ENCODE measurements at regions not wholly inside any gene's neighbourhood (a gene's known extent, or its start where the extent isn't known, plus 50 kb on each side); places are given as distances from the start of the nearest gene placed in this dataset.

DNA sequence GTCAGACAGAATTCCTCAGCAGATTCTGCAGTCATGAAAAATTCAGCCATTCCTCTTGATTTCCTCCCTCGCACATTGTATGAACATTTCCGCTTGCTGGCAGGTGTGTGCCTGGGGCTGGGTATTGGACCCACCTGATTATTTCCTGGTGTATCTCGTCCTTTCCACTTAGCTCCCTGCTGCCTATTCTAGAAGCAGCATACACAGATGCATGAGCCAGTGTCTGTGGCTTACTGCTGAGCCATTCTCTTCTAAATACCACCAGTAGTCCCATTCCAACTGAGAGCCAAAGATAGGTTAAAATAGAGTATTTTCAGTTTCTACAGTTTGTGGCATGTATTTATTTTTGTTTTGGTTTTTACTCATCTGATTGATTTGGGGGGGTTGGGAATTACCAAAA, 270.1 kb upstream of the AKR1E2 start:
- Histone ChIP-seq H3K4me1 (no peaks in the 10 kb centered on the region), H3K4me3 (no peak overlapping the region), H3K9me3 (no peaks in the 10 kb centered on the region), H3K27ac (no peak overlapping the region), H3K36me3 (ENCODE audit: low read depth, missing control alignments) (no peaks in the 10 kb centered on the region), H3K27me3 (no peaks in the 10 kb centered on the region)
- DNase-seq = no peak
- TF ChIP-seq POLR2A (IDR thresholded peaks at IDR 0.05) = no peak
- TF ChIP-seq, protein P1, sequence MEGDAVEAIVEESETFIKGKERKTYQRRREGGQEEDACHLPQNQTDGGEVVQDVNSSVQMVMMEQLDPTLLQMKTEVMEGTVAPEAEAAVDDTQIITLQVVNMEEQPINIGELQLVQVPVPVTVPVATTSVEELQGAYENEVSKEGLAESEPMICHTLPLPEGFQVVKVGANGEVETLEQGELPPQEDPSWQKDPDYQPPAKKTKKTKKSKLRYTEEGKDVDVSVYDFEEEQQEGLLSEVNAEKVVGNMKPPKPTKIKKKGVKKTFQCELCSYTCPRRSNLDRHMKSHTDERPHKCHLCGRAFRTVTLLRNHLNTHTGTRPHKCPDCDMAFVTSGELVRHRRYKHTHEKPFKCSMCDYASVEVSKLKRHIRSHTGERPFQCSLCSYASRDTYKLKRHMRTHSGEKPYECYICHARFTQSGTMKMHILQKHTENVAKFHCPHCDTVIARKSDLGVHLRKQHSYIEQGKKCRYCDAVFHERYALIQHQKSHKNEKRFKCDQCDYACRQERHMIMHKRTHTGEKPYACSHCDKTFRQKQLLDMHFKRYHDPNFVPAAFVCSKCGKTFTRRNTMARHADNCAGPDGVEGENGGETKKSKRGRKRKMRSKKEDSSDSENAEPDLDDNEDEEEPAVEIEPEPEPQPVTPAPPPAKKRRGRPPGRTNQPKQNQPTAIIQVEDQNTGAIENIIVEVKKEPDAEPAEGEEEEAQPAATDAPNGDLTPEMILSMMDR (IDR thresholded peaks at IDR 0.05) = no peak
- WGBS, 2 donors = 81 to 91% methylated on average over 3 of the region's 3 CpGs
- intact Hi-C loops (cut with DNase I; ENCODE audit: low total_unique reads) = no loop called here

DNA sequence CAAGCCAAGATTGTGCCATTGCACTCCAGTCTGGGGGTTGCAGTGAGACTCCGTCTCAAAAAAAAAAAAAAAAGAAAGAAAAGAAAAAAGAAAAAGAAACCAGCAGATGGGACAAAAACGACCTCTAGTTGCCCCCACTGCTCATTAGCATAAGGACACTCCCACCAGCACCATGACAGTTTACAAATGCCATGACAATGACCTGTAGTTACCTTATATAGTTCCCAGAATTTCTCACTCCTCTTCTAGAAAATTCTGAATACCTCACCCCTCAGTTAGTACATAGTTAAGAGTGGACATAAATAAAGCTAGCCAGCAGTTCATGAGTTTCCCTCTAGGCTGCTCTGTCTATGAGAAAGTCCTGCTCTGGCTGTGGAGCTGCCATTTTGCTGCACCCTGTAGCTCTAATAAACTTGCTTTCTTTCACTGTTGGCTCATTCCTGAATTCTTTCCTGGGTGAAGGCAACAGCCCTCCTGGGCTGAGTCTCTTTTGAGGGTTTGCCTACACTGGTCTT, 276.8 kb upstream of the AKR1E2 start:
- intact Hi-C loops (cut with DNase I; ENCODE audit: low total_unique reads) = no loop called here
- Histone ChIP-seq H3K4me3 (no peak overlapping the region), H3K27me3 (no peaks in the 10 kb centered on the region), H3K27ac (no peak overlapping the region), H3K4me1 (no peaks in the 10 kb centered on the region), H3K9me3 (no peaks in the 10 kb centered on the region), H3K36me3 (ENCODE audit: low read depth, missing control alignments) (no peaks in the 10 kb centered on the region)
- TF ChIP-seq, protein P1 (IDR thresholded peaks at IDR 0.05) = no peak
- no peak for DNase-seq
- 50 to 77% methylated on average over 1 to 2 of the region's 2 CpGs for WGBS, 2 donors

DNA sequence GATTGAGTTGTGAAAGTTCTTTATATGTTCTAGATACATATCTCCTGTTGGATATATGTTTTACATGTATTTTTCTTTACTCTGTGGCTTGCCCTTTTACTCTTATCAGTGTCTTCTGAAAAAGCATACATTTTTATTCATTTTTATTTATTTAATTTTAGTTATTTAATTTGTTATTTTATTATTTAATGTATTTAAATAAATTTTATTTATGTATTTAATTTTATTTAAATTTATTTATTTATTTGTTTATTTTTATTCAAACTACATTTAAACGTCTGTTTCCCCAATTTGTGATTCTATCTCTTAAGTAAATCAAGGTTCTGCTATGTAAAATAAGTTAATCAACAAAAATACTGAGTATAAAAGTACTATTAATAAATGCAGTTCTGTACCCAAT, 279.1 kb upstream of the AKR1E2 start:
- H3K9me3 ChIP-seq = no peaks in the 10 kb centered on the region
- H3K4me3 ChIP-seq = no peak overlapping the region
- TF ChIP-seq, protein P1 (IDR thresholded peaks at IDR 0.05) = no peak
- TF ChIP-seq POLR2A (IDR thresholded peaks at IDR 0.05) = no peak
- WGBS, 2 donors = 82 to 83% methylated on average over 1 of the region's 1 CpG
- no peaks in the 10 kb centered on the region for H3K4me1 ChIP-seq
- no peak for DNase-seq
- intact Hi-C loops (cut with DNase I; ENCODE audit: low total_unique reads) = no loop called here
- H3K27me3 ChIP-seq = no peaks in the 10 kb centered on the region
- H3K27ac ChIP-seq = no peak overlapping the region
- H3K36me3 ChIP-seq (ENCODE audit: low read depth, missing control alignments) = no peaks in the 10 kb centered on the region

DNA sequence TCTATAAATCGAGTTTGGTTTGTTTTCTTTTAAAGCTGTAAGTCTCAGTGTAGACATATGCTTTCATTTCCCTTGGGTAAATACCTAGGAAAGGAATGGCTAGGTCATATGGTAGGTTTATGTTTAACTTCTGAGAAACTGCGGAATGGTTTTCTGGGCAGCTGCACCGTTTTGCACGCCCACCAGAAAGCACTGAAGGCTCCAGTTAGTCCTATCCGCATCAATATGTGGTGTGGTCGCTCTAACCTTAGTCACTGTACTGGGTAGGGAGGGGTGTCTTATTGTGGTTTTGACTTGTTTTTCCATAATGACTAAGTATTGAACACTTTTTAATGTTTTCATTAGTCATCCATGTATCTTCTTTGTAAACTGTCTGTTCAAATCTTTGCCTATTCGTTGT, 279.5 kb upstream of the AKR1E2 start:
- no peak overlapping the region for H3K4me3 ChIP-seq
- intact Hi-C loops (cut with DNase I; ENCODE audit: low total_unique reads) = no loop called here
- H3K36me3 ChIP-seq (ENCODE audit: low read depth, missing control alignments) = no peaks in the 10 kb centered on the region
- no peak for TF ChIP-seq POLR2A (IDR thresholded peaks at IDR 0.05)
- TF ChIP-seq, protein P1 (IDR thresholded peaks at IDR 0.05) = no peak
- H3K4me1 ChIP-seq = no peaks in the 10 kb centered on the region
- no peaks in the 10 kb centered on the region for H3K9me3 ChIP-seq
- DNase-seq = no peak
- H3K27me3 ChIP-seq = no peaks in the 10 kb centered on the region
- 75 to 76% methylated on average over 7 of the region's 7 CpGs for WGBS, 2 donors
- no peak overlapping the region for H3K27ac ChIP-seq

DNA sequence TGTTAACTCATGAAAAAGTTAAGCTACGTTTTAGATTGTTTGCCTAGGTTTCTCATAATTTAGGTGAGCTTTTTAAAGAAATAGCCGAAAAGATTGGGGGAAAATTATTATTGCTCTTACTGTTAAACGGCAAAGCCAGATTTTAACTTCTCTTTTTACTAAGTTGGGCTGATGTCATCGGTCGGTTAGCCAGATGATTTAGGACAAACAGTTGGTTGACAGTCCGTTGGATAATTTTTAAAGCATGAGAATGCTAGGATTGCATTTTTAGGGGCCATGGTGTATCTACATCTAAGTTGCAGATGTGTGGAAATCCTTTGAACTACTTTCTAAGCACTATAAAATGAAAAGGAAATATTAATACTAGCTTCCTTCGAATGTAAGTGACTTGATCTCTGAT, 280.9 kb upstream of the AKR1E2 start:
- no peak overlapping the region for H3K27ac ChIP-seq
- no peak for DNase-seq
- WGBS, 2 donors = 53 to 59% methylated on average over 7 of the region's 7 CpGs
- no peak for TF ChIP-seq POLR2A (IDR thresholded peaks at IDR 0.05)
- TF ChIP-seq, protein P1 (IDR thresholded peaks at IDR 0.05) = no peak
- intact Hi-C loops (cut with DNase I; ENCODE audit: low total_unique reads) = no loop called here
- H3K9me3 ChIP-seq = no peaks in the 10 kb centered on the region
- no peaks in the 10 kb centered on the region for H3K27me3 ChIP-seq
- no peaks in the 10 kb centered on the region for H3K4me1 ChIP-seq
- no peaks in the 10 kb centered on the region for H3K36me3 ChIP-seq (ENCODE audit: low read depth, missing control alignments)
- no peak overlapping the region for H3K4me3 ChIP-seq

All from testis (tissue), 2 donors.